H9 (cell line): ENCODE measurements at regions not wholly inside any gene's neighbourhood (a gene's known extent, or its start where the extent isn't known, plus 50 kb on each side); places are given as distances from the start of the nearest gene placed in this dataset.

ENCODE experiments used
- DNase-seq: peaks from one replicate; pipeline ENCODE4 v3.0.0-alpha.2; 2017
- H2AFZ ChIP-seq: one replicate; pipeline ENCODE4 v1.6.1; 2013; ENCODE audit warnings: mild to moderate bottlenecking, low read length, control low read depth, moderate library complexity
- H2AK5ac ChIP-seq: 2 replicates; pipeline ENCODE4 v1.6.1; 2013; ENCODE audit warnings: low read length, control low read depth, mixed read lengths; ENCODE audit not compliant: insufficient read length
- H2BK120ac ChIP-seq: one replicate; pipeline ENCODE4 v1.6.1; 2013; ENCODE audit warnings: low read depth, mild to moderate bottlenecking, low read length, control low read depth, inconsistent platforms; ENCODE audit not compliant: poor library complexity, severe bottlenecking
- H2BK12ac ChIP-seq: 2 replicates; pipeline ENCODE4 v1.6.1; 2013; ENCODE audit warnings: low read length, control low read depth, mixed read lengths, low read depth; ENCODE audit not compliant: insufficient read length
- H2BK15ac ChIP-seq: 2 replicates; pipeline ENCODE4 v1.6.1; 2013; ENCODE audit warnings: low read depth, low read length, control low read depth
- H2BK20ac ChIP-seq: one replicate; pipeline ENCODE4 v1.6.1; 2013; ENCODE audit warnings: low read depth, mild to moderate bottlenecking, low read length, control low read depth, inconsistent platforms; ENCODE audit not compliant: poor library complexity, severe bottlenecking
- H2BK5ac ChIP-seq: 2 replicates; pipeline ENCODE4 v1.6.1; 2013; ENCODE audit warnings: low read length, control low read depth, mixed read lengths; ENCODE audit not compliant: insufficient read length
- H3K14ac ChIP-seq: 2 replicates; pipeline ENCODE4 v1.6.1; 2013; ENCODE audit warnings: low read length, control low read depth; ENCODE audit not compliant: insufficient read depth
- H3K18ac ChIP-seq: 2 replicates; pipeline ENCODE4 v1.6.1; 2013; ENCODE audit warnings: low read depth, mild to moderate bottlenecking, mixed read lengths, low read length, control low read depth; ENCODE audit not compliant: insufficient read length
- H3K23ac ChIP-seq: 2 replicates; pipeline ENCODE4 v1.6.1; 2013; ENCODE audit warnings: low read length, control low read depth, mixed read lengths, low read depth; ENCODE audit not compliant: insufficient read length
- H3K23me2 ChIP-seq: 2 replicates; pipeline ENCODE4 v1.6.1; 2013; ENCODE audit warnings: low read depth, mild to moderate bottlenecking, mixed read lengths, low read length, control low read depth; ENCODE audit not compliant: insufficient read length, poor library complexity, severe bottlenecking
- H3K27ac ChIP-seq: 2 replicates; pipeline ENCODE4 v1.5.1; 2013; ENCODE audit warnings: low read length, control low read depth, mixed read lengths, low read depth; ENCODE audit not compliant: insufficient read length
- H3K27me3 ChIP-seq: 2 replicates; pipeline ENCODE4 v1.6.1; 2013; ENCODE audit warnings: low read length, control low read depth, inconsistent platforms; ENCODE audit not compliant: insufficient read depth
- H3K4ac ChIP-seq: 2 replicates; pipeline ENCODE4 v1.6.1; 2013; ENCODE audit warnings: low read depth, mild to moderate bottlenecking, control low read depth, inconsistent platforms, low read length, moderate library complexity
- H3K4me1 ChIP-seq: 2 replicates; pipeline ENCODE4 v1.6.1; 2013; ENCODE audit warnings: low read length, control low read depth, inconsistent platforms; ENCODE audit not compliant: insufficient read depth
- H3K4me2 ChIP-seq: 2 replicates; pipeline ENCODE4 v1.6.1; 2013; ENCODE audit warnings: low read length, control low read depth, mixed read lengths; ENCODE audit not compliant: insufficient read length, insufficient read depth
- H3K56ac ChIP-seq: 2 replicates; pipeline ENCODE4 v1.6.1; 2013; ENCODE audit warnings: low read depth, mild to moderate bottlenecking, mixed read lengths, low read length, control low read depth; ENCODE audit not compliant: insufficient read length
- H3K79me1 ChIP-seq: 2 replicates; pipeline ENCODE4 v1.6.1; 2013; ENCODE audit warnings: low read depth, mild to moderate bottlenecking, moderate library complexity, low read length, control low read depth, inconsistent platforms; ENCODE audit not compliant: insufficient read depth, poor library complexity, severe bottlenecking
- H3K79me2 ChIP-seq: 2 replicates; pipeline ENCODE4 v1.6.1; 2013; ENCODE audit warnings: low read length, control low read depth, inconsistent platforms; ENCODE audit not compliant: insufficient read depth
- H3K9ac ChIP-seq: 2 replicates; pipeline ENCODE4 v1.6.1; 2013; ENCODE audit warnings: low read length, control low read depth, mixed read lengths; ENCODE audit not compliant: insufficient read length; ENCODE audit errors: extremely low read depth
- H3K9me3 ChIP-seq: one replicate; pipeline ENCODE4 v1.6.1; 2013; ENCODE audit warnings: low read depth, low read length, inconsistent platforms; ENCODE audit not compliant: control insufficient read depth
- H3T11ph ChIP-seq: one replicate; pipeline ENCODE4 v1.6.1; 2013; ENCODE audit warnings: mild to moderate bottlenecking, low read length, control low read depth, inconsistent platforms
- H4K20me1 ChIP-seq: one replicate; pipeline ENCODE4 v1.6.1; 2013; ENCODE audit not compliant: control insufficient read depth, insufficient read length, insufficient read depth
- H4K5ac ChIP-seq: 2 replicates; pipeline ENCODE4 v1.6.1; 2013; ENCODE audit warnings: low read depth, mild to moderate bottlenecking, mixed read lengths, low read length, control low read depth; ENCODE audit not compliant: insufficient read length
- H4K8ac ChIP-seq: replicated peaks from 2 replicates; pipeline ENCODE4 v1.6.1; 2013; ENCODE audit warnings: low read length, control low read depth, mixed read lengths, low read depth; ENCODE audit not compliant: insufficient read length
- H4K91ac ChIP-seq: 2 replicates; pipeline ENCODE4 v1.6.1; 2013; ENCODE audit warnings: low read depth, mild to moderate bottlenecking, moderate library complexity, mixed read lengths, low read length, control low read depth; ENCODE audit not compliant: insufficient read length
- H3K27ac Mint-ChIP-seq, 3 experiments: 2 replicates in 2 of 3; 3 replicates in 1 of 3; pipeline ENCODE4 v1.8.0; 2020 to 2021; ENCODE audit warnings: mixed read lengths in 3 of 3, mild to moderate bottlenecking in 1 of 3, moderate library complexity in 1 of 3
- H3K27me3 Mint-ChIP-seq: 2 replicates; pipeline ENCODE4 v1.8.0; 2021; ENCODE audit warnings: low read depth, mild to moderate bottlenecking, moderate library complexity, mixed read lengths
- H3K36me3 Mint-ChIP-seq, 3 experiments: 2 replicates in 2 of 3; 3 replicates in 1 of 3; pipeline ENCODE4 v1.8.0; 2020 to 2021; ENCODE audit warnings: low read depth in 3 of 3, mixed read lengths in 3 of 3; ENCODE audit not compliant: insufficient read depth in 1 of 3
- H3K4me1 Mint-ChIP-seq, 2 experiments: 2 replicates each; pipeline ENCODE4 v1.8.0; 2020; ENCODE audit warnings: mixed read lengths in 2 of 2
- H3K4me3 Mint-ChIP-seq, 2 experiments: 2 replicates in 1 of 2; 3 replicates in 1 of 2; pipeline ENCODE4 v1.8.0; 2020 to 2021; ENCODE audit warnings: mild to moderate bottlenecking in 2 of 2, mixed read lengths in 2 of 2, moderate library complexity in 1 of 2
- H3K9me3 Mint-ChIP-seq, 2 experiments: 2 replicates in 1 of 2; 3 replicates in 1 of 2; pipeline ENCODE4 v1.8.0; 2020; ENCODE audit warnings: mild to moderate bottlenecking in 2 of 2, mixed read lengths in 2 of 2, moderate library complexity in 1 of 2
- CTCF ChIP-seq: fragments of 200-600 bp; sonication (generic); conservative IDR thresholded peaks from 3 replicates; pipeline ENCODE4 v1.8.0; 2021; ENCODE audit warnings: antibody characterized with exemption, mild to moderate bottlenecking
- WGBS: extraction: QIAGEN DNeasy Blood & Tissue Kit; methylation state at CpG from one replicate; pipeline ENCODE4 v1.1.7; 2013; ENCODE audit warnings: missing lambda C conversion rate, low lambda C conversion rate, mixed read lengths; ENCODE audit not compliant: insufficient read length; ENCODE audit errors: extremely low coverage; 5-methylcytosine and 5-hydroxymethylcytosine counted together

GRCh38 chr13:82791035-82791434, 1091.2 kb downstream of the SLITRK1 start:
- Histone ChIP-seq H3K27ac (no peak overlapping the region), H3K23ac (no peak overlapping the region), H3K56ac (no peak overlapping the region), H4K91ac (no peak overlapping the region), H3K4me2 (no peak overlapping the region), H3K23me2 (no peaks in the 10 kb centered on the region), H3K9me3 (no peaks in the 10 kb centered on the region), H3K79me1 (no peaks in the 10 kb centered on the region), H3K4me1 (no peaks in the 10 kb centered on the region), H2AK5ac (no peak overlapping the region), H4K8ac (no peak overlapping the region), H3K79me2 (no peaks in the 10 kb centered on the region), H2AFZ (no peak overlapping the region), H3K14ac (no peak overlapping the region), H2BK15ac (no peak overlapping the region), H2BK5ac (no peak overlapping the region), H3K9ac (no peak overlapping the region), H3K4ac (no peak overlapping the region), H3K18ac (no peak overlapping the region), H2BK12ac (no peak overlapping the region), H2BK120ac (no peak overlapping the region), H4K5ac (no peak overlapping the region), H3T11ph (no peak overlapping the region), H2BK20ac (no peak overlapping the region), H4K20me1 (no peaks in the 10 kb centered on the region), H3K27me3 (no peaks in the 10 kb centered on the region)
- no peaks in the 10 kb centered on the region for H3K36me3 Mint-ChIP-seq
- H3K27me3 Mint-ChIP-seq, result no peaks in the 10 kb centered on the region
- TF ChIP-seq CTCF, result no peak
- H3K4me1 Mint-ChIP-seq, result peaks cover 2 to 5% of the 10 kb centered on the region in 2 experiments
- H3K27ac Mint-ChIP-seq, result no peak overlapping the region
- no peak for DNase-seq
- no CpG with 5 or more reads among the region's 4 CpGs for WGBS
- H3K4me3 Mint-ChIP-seq, result no peak overlapping the region
- H3K9me3 Mint-ChIP-seq, result no peaks in the 10 kb centered on the region
